Smooth muscle cell (in vitro differentiated cells): ENCODE measurements at regions not wholly inside any gene's neighbourhood (a gene's known extent, or its start where the extent isn't known, plus 50 kb on each side); places are given as distances from the start of the nearest gene placed in this dataset.

ENCODE experiments used
- DNase-seq: peaks from one replicate; lab custom pipeline; 2025; ENCODE audit not compliant: unreplicated experiment; lab: John Stamatoyannopoulos, UW
- H2AFZ ChIP-seq: fragments of 200-600 bp; sonication (generic); 2 replicates; pipeline ENCODE4 v1.6.0; 2016; ENCODE audit warnings: antibody characterized with exemption, low read depth, mild to moderate bottlenecking
- H3F3A ChIP-seq: fragments of 200-600 bp; sonication (generic); 2 replicates; pipeline ENCODE4 v1.6.0; 2017; ENCODE audit warnings: antibody characterized with exemption, low read depth
- H3K27ac ChIP-seq: fragments of 200-600 bp; sonication (generic); 2 replicates; pipeline ENCODE4 v1.5.1; 2016; ENCODE audit warnings: low read depth, mild to moderate bottlenecking
- H3K27me3 ChIP-seq: fragments of 200-600 bp; sonication (generic); 2 replicates; pipeline ENCODE4 v1.6.1; 2016; ENCODE audit warnings: low read depth, mild to moderate bottlenecking
- H3K36me3 ChIP-seq: fragments of 200-600 bp; sonication (generic); 2 replicates; pipeline ENCODE4 v1.5.1; 2016; ENCODE audit warnings: low read depth
- H3K4me1 ChIP-seq: fragments of 200-600 bp; sonication (generic); 2 replicates; pipeline ENCODE4 v1.5.1; 2016; ENCODE audit warnings: low read depth
- H3K4me2 ChIP-seq: fragments of 200-600 bp; sonication (generic); 2 replicates; pipeline ENCODE4 v1.6.0; 2016; ENCODE audit warnings: mild to moderate bottlenecking
- H3K4me3 ChIP-seq: fragments of 200-600 bp; sonication (generic); 2 replicates; pipeline ENCODE4 v1.5.1; 2016; ENCODE audit warnings: mild to moderate bottlenecking
- H3K79me2 ChIP-seq: fragments of 200-600 bp; sonication (generic); 2 replicates; pipeline ENCODE4 v1.6.0; 2016; ENCODE audit warnings: low read depth, mild to moderate bottlenecking
- H3K9ac ChIP-seq: fragments of 200-600 bp; sonication (generic); 2 replicates; pipeline ENCODE4 v1.6.0; 2016; ENCODE audit warnings: low read depth
- H3K9me3 ChIP-seq: fragments of 200-600 bp; sonication (generic); replicated peaks from 2 replicates; pipeline ENCODE4 v1.5.1; 2016; ENCODE audit warnings: low read depth
- H4K20me1 ChIP-seq: fragments of 200-600 bp; sonication (generic); 2 replicates; pipeline ENCODE4 v1.6.0; 2016; ENCODE audit warnings: low read depth
- WGBS: methylation state at CpG from one replicate; pipeline ENCODE4 v1.1.7; 2016; ENCODE audit warnings: low lambda C conversion rate; 5-methylcytosine and 5-hydroxymethylcytosine counted together
- TF ChIP-seq, protein P1 (sequence below): fragments of 200-600 bp; sonication (generic); IDR thresholded peaks from 2 replicates; pipeline ENCODE4 v1.5.1; 2017; ENCODE audit warnings: borderline replicate concordance, mild to moderate bottlenecking, antibody characterized with exemption; ENCODE audit not compliant: insufficient read depth, poor library complexity, severe bottlenecking

DNA sequence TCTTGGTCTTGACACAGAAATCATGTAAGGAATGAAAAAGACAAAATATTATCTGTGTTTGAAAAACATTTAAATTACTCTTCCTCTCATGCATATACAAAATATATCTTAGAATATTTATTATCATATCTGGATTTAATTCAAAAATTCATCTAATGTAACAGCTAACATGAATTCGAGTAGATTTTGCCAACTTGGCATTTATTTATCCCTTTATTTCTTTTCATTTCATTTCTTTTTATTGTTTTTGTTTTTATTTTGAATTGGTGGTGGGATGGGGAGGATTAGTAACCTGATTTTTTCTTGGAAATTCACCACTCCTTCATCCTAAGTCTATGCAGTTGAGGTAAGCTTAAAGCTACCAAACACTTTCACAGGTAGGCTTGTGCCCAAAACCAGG, 508.7 kb downstream of the EPHA7 start:
- no peak for DNase-seq
- H3K36me3 ChIP-seq = no peaks in the 10 kb centered on the region
- no peak overlapping the region for H3K27ac ChIP-seq
- no peak overlapping the region for H2AFZ ChIP-seq
- H3K79me2 ChIP-seq = no peaks in the 10 kb centered on the region
- peaks cover 7% of the 10 kb centered on the region for H3K4me1 ChIP-seq
- no peaks in the 10 kb centered on the region for H3F3A ChIP-seq
- 90% methylated on average over 1 of the region's 1 CpG for WGBS
- no peak overlapping the region for H3K4me3 ChIP-seq
- no peaks in the 10 kb centered on the region for H3K9me3 ChIP-seq
- H4K20me1 ChIP-seq = no peaks in the 10 kb centered on the region
- no peaks in the 10 kb centered on the region for H3K27me3 ChIP-seq
- no peak overlapping the region for H3K4me2 ChIP-seq
- TF ChIP-seq, protein P1, sequence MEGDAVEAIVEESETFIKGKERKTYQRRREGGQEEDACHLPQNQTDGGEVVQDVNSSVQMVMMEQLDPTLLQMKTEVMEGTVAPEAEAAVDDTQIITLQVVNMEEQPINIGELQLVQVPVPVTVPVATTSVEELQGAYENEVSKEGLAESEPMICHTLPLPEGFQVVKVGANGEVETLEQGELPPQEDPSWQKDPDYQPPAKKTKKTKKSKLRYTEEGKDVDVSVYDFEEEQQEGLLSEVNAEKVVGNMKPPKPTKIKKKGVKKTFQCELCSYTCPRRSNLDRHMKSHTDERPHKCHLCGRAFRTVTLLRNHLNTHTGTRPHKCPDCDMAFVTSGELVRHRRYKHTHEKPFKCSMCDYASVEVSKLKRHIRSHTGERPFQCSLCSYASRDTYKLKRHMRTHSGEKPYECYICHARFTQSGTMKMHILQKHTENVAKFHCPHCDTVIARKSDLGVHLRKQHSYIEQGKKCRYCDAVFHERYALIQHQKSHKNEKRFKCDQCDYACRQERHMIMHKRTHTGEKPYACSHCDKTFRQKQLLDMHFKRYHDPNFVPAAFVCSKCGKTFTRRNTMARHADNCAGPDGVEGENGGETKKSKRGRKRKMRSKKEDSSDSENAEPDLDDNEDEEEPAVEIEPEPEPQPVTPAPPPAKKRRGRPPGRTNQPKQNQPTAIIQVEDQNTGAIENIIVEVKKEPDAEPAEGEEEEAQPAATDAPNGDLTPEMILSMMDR = no peak
- no peak overlapping the region for H3K9ac ChIP-seq

DNA sequence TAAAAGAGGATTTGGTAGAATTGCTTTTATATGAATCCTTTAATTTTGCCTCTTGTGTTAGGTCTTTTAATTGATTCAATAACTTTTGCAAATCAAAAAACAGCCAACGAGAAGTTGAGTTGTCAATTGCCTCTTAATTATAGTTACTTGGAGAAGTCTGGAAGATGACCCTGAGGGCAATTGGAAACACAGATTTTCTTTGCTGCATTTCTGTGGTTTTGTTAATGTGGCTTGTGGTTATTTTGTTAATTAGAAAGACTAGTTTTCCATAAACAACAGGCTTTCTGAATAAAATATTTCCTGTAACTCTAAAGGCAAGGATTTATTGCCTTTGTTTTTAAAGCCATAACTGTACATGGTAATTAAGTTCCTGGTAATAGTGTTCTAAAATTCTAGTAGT, 513.0 kb downstream of the EPHA7 start:
- no peaks in the 10 kb centered on the region for H4K20me1 ChIP-seq
- no peak overlapping the region for H2AFZ ChIP-seq
- no peak overlapping the region for H3K4me3 ChIP-seq
- peaks cover 7% of the 10 kb centered on the region for H3K4me1 ChIP-seq
- H3K9ac ChIP-seq = no peak overlapping the region
- no peaks in the 10 kb centered on the region for H3K36me3 ChIP-seq
- TF ChIP-seq, protein P1 = no peak
- no peak overlapping the region for H3K27ac ChIP-seq
- H3K4me2 ChIP-seq = peak overlapping the region; percentile 63
- H3K27me3 ChIP-seq = no peaks in the 10 kb centered on the region
- DNase-seq = no peak
- H3K9me3 ChIP-seq = no peaks in the 10 kb centered on the region
- no peaks in the 10 kb centered on the region for H3F3A ChIP-seq
- H3K79me2 ChIP-seq = no peaks in the 10 kb centered on the region
- 13% methylated on average over 1 of the region's 1 CpG for WGBS

DNA sequence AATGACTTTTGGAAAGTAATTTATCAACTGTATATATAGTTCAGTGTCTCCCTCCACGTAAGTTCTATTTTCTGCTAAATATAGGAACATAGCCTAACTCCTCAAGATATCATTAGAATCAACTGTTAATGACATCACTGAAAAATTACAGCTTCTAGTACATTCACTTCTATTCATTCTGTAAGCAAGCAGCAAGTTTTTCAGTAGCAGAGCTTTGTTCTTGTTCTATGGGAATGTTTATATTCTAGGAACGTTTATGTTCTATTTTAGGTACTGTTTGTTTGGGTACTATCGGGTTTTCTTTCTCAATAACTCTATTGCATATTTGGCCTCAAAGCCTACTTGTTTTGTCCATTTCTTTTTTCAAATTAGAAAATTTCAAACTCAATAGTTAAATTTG, 525.6 kb downstream of the EPHA7 start:
- Histone ChIP-seq H3K36me3 (no peaks in the 10 kb centered on the region), H3K4me3 (peak overlapping the region; percentile 24), H3F3A (no peaks in the 10 kb centered on the region), H3K27ac (no peak overlapping the region), H2AFZ (peak overlapping the region; percentile 88), H3K4me1 (no peaks in the 10 kb centered on the region), H3K27me3 (no peaks in the 10 kb centered on the region), H3K4me2 (peak overlapping the region; percentile 71), H3K9me3 (no peaks in the 10 kb centered on the region), H3K79me2 (no peaks in the 10 kb centered on the region), H3K9ac (no peak overlapping the region), H4K20me1 (no peaks in the 10 kb centered on the region)
- TF ChIP-seq, protein P1 = no peak
- WGBS = 46% methylated on average over 3 of the region's 3 CpGs
- DNase-seq = no peak

DNA sequence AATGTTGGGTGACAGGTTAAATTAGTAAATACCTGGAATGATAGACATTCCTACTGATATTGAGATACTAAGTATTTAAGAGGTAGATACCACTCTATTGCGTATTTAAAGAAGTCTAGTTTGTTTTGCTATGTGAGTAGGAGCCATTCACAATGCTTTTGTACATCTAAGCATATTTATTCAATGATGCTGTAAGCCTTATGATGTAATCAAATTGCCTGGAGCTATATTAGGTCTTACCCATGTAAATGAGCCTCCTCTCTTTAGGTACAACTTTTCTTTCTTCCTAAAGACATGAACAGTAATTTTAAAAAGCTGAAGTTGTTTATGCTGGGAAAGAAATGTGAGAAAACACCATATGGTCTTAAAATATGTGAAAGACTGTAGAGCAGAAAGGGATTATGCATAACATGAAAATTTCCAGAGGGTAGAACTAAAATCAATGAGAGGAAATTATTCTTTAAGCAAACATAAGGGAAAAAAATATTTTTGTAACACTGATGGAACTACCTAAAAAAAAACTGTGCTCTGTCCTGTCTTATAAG, 526.7 kb downstream of the EPHA7 start:
- Histone ChIP-seq H3K36me3 (no peaks in the 10 kb centered on the region), H3K4me1 (no peaks in the 10 kb centered on the region), H3K79me2 (no peaks in the 10 kb centered on the region), H3K27ac (no peak overlapping the region), H3K27me3 (no peaks in the 10 kb centered on the region), H3K9me3 (no peaks in the 10 kb centered on the region), H3K4me2 (peak overlapping the region; percentile 71), H3F3A (no peaks in the 10 kb centered on the region), H3K9ac (no peak overlapping the region), H4K20me1 (no peaks in the 10 kb centered on the region), H2AFZ (no peak overlapping the region), H3K4me3 (no peak overlapping the region)
- 68% methylated on average over 1 of the region's 1 CpG for WGBS
- DNase-seq = no peak
- TF ChIP-seq, protein P1 = no peak
